Hematopoietic multipotent progenitor cell (in vitro differentiated cells): ENCODE measurements at regions not wholly inside any gene's neighbourhood (a gene's known extent, or its start where the extent isn't known, plus 50 kb on each side); places are given as distances from the start of the nearest gene placed in this dataset.

Experiments used
- DNase-seq, 3 donors: peaks; one replicate each; pipeline ENCODE4 v3.0.0-alpha.2; 2011 to 2015; ENCODE audit warnings: low read depth in 2 of 3, low spot score in 2 of 3

- no peak for DNase-seq
These were observed 272.6 kb upstream of the IGF1R start for GRCh38 chr15:98375513-98376340.

GRCh38 chr15:98380721-98381120 is 267.6 kb upstream of the IGF1R start:
- no peak for DNase-seq

- DNase-seq, result no peak
These were observed 266.9 kb upstream of the IGF1R start for GRCh38 chr15:98381446-98381845.

- no peak for DNase-seq
These were observed 266.2 kb upstream of the IGF1R start for GRCh38 chr15:98382139-98382538.

- no peak for DNase-seq
These were observed 264.8 kb upstream of the IGF1R start for GRCh38 chr15:98383571-98383970.

- no peak for DNase-seq
These were observed 263.9 kb upstream of the IGF1R start for GRCh38 chr15:98384328-98385029.

GRCh38 chr15:98385752-98386381 is 262.5 kb upstream of the IGF1R start:
- no peak for DNase-seq

- no peak for DNase-seq
These were observed 261.8 kb upstream of the IGF1R start for GRCh38 chr15:98386561-98386960.

GRCh38 chr15:98387866-98388265 is 260.5 kb upstream of the IGF1R start:
- DNase-seq, result no peak

GRCh38 chr15:98390946-98391530 is 257.3 kb upstream of the IGF1R start:
- no peak for DNase-seq

- no peak for DNase-seq
These were observed 256.8 kb upstream of the IGF1R start for GRCh38 chr15:98391568-98391967.

GRCh38 chr15:98393471-98393870 is 254.9 kb upstream of the IGF1R start:
- no peak for DNase-seq

- DNase-seq, result no peak
These were observed 253.8 kb upstream of the IGF1R start for GRCh38 chr15:98394546-98394945.

GRCh38 chr15:98395974-98396610 is 252.2 kb upstream of the IGF1R start:
- no peak for DNase-seq

GRCh38 chr15:98397419-98397818 is 250.9 kb upstream of the IGF1R start:
- DNase-seq, result no peak

- DNase-seq, result no peak
These were observed 250.3 kb upstream of the IGF1R start for GRCh38 chr15:98398056-98398455.

GRCh38 chr15:98398886-98399285 is 249.5 kb upstream of the IGF1R start:
- no peak for DNase-seq

GRCh38 chr15:98400120-98400519 is 248.2 kb upstream of the IGF1R start:
- DNase-seq, result no peak

- no peak for DNase-seq
These were observed 247.3 kb upstream of the IGF1R start for GRCh38 chr15:98401029-98401428.

- no peak for DNase-seq
These were observed 245.9 kb upstream of the IGF1R start for GRCh38 chr15:98402486-98402885.

GRCh38 chr15:98403169-98403568 is 245.2 kb upstream of the IGF1R start:
- no peak for DNase-seq
